Inferior parietal cortex (tissue), 1 donor: ENCODE measurements at regions not wholly inside any gene's neighbourhood (a gene's known extent, or its start where the extent isn't known, plus 50 kb on each side); places are given as distances from the start of the nearest gene placed in this dataset.
"Not testable (repeated sequence)": the region's sequence is repeated elsewhere in the genome, so short reads cannot be mapped to it uniquely, and the experiment has no call there.

Source experiments
- DNase-seq: peaks from one replicate; pipeline ENCODE4 v3.0.0-alpha.2; 2016; ENCODE audit errors: extremely low spot score

- DNase-seq, result no peak
Observed at GRCh38 chr4:188728359-188728758, 589.1 kb downstream of the TRIML1 start.

GRCh38 chr4:188732131-188732530 lies 592.9 kb downstream of the TRIML1 start:
- DNase-seq, result no peak

- DNase-seq, result no peak
Observed at GRCh38 chr4:188735082-188735481, 595.8 kb downstream of the TRIML1 start.

GRCh38 chr4:188737251-188738002 lies 598.2 kb downstream of the TRIML1 start:
- DNase-seq, result no peak

GRCh38 chr4:188738290-188738689 lies 599.0 kb downstream of the TRIML1 start:
- DNase-seq, result not testable (repeated sequence)

- not testable (repeated sequence) for DNase-seq
Observed at GRCh38 chr4:188740172-188740571, 600.9 kb downstream of the TRIML1 start.

- DNase-seq, result not testable (repeated sequence)
Observed at GRCh38 chr4:188740791-188741190, 601.5 kb downstream of the TRIML1 start.

GRCh38 chr4:188754372-188755002 lies 615.2 kb downstream of the TRIML1 start:
- no peak for DNase-seq

GRCh38 chr4:188767496-188767895 lies 628.3 kb downstream of the TRIML1 start:
- DNase-seq, result no peak

GRCh38 chr4:188778905-188779304 lies 639.7 kb downstream of the TRIML1 start:
- no peak for DNase-seq

- DNase-seq, result no peak
Observed at GRCh38 chr4:188779581-188779980, 640.3 kb downstream of the TRIML1 start.

- no peak for DNase-seq
Observed at GRCh38 chr4:188780028-188780427, 640.8 kb downstream of the TRIML1 start.

GRCh38 chr4:188780686-188781085 lies 641.4 kb downstream of the TRIML1 start:
- no peak for DNase-seq

GRCh38 chr4:188781655-188782054 lies 642.4 kb downstream of the TRIML1 start:
- DNase-seq, result no peak

GRCh38 chr4:188783175-188783574 lies 643.9 kb downstream of the TRIML1 start:
- no peak for DNase-seq

- DNase-seq, result no peak
Observed at GRCh38 chr4:188783606-188784160, 644.4 kb downstream of the TRIML1 start.

- not testable (repeated sequence) for DNase-seq
Observed at GRCh38 chr4:188796600-188796999, 657.4 kb downstream of the TRIML1 start.

- DNase-seq, result not testable (repeated sequence)
Observed at GRCh38 chr4:188797011-188797410, 657.8 kb downstream of the TRIML1 start.

- no peak for DNase-seq
Observed at GRCh38 chr4:188804861-188805260, 665.6 kb downstream of the TRIML1 start.

- DNase-seq, result no peak
Observed at GRCh38 chr4:188811121-188811520, 671.9 kb downstream of the TRIML1 start.

GRCh38 chr4:188812644-188813043 lies 673.4 kb downstream of the TRIML1 start:
- DNase-seq, result no peak

GRCh38 chr4:188818300-188818699 lies 679.1 kb downstream of the TRIML1 start:
- no peak for DNase-seq

- no peak for DNase-seq
Observed at GRCh38 chr4:188819233-188819632, 680.0 kb downstream of the TRIML1 start.
